PFSK-1 (cell line): ENCODE measurements at regions not wholly inside any gene's neighbourhood (a gene's known extent, or its start where the extent isn't known, plus 50 kb on each side); places are given as distances from the start of the nearest gene placed in this dataset.

Source experiments
- FOXP2 ChIP-seq: optimal IDR thresholded peaks from 2 replicates; pipeline ENCODE3; 2011; ENCODE audit warnings: borderline replicate concordance, control low read depth, inconsistent platforms; ENCODE audit not compliant: insufficient read depth; ENCODE audit errors: extremely low read length, extremely low read depth
- POLR2AphosphoS5 ChIP-seq: IDR thresholded peaks from 2 replicates; pipeline ENCODE4 v1.6.1; 2012; ENCODE audit warnings: low read depth, mild to moderate bottlenecking, control low read depth, low read length, moderate library complexity
- REST ChIP-seq, 2 experiments: IDR thresholded peaks; 2 replicates each; pipeline versions ENCODE4 v1.6.1 to v1.8.0; 2011 to 2012; ENCODE audit warnings: low read depth in 2 of 2, low read length in 2 of 2, control low read depth in 1 of 2, inconsistent platforms in 1 of 2, mild to moderate bottlenecking in 1 of 2, moderate library complexity in 1 of 2; ENCODE audit not compliant: insufficient read depth in 1 of 2
- SIN3A ChIP-seq: IDR thresholded peaks from 2 replicates; pipeline ENCODE4 v1.6.1; 2012; ENCODE audit warnings: mild to moderate bottlenecking, low read length, moderate library complexity, borderline replicate concordance; ENCODE audit not compliant: insufficient read depth
- TAF1 ChIP-seq: IDR thresholded peaks from 2 replicates; pipeline ENCODE4 v1.6.1; 2012; ENCODE audit warnings: low read length, control low read depth, borderline replicate concordance; ENCODE audit not compliant: insufficient read depth

DNA sequence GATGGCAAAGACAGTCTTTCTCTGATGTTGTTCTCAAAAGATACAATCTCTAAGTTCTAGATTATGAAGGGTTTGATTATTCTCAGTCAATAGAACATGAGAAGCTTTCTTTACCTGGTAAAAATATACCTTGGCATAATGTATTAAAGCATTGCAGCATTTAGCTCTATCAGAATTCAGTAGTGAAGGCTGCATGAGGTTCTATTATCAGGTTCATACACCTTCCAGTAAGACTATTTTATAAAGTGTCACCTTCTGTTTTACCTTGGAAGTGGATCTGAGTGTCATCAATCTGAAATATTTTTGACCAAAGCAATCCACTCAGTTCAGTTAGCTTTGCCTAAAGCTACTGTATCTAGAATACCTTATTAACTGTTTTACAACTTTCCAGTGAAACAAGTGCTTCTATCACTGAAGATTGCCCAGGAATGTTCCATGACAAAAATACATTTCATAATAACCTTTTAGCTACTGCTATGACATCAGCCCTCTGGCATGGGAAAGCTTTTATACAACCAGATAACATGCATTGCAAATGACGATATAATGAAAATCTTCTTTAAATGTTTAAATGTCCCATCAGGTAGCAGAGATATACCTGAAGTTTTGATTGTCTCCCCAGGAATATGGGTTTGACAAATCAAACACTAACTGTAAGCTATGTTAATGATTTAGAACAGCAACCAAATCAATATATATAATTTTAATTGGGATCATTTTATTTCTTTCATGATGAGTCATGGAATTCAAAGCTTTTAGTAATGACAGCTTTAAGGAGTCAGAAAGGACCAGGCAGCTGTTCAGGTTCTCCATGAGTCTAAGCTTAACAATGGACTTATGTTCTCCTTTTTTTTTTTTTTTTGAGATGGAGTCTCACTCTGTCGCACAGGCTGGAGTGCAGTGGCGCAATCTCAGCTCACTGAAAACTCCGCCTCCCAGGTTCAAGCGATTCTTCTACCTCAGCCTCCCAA is 72.2 kb downstream of the UFM1 start:
- no peak for TF ChIP-seq FOXP2
- no peak for TF ChIP-seq POLR2AphosphoS5
- no peak for TF ChIP-seq REST (IDR thresholded peaks at IDR 0.05; ENCODE audit: insufficient read depth in 1 of 2, low read depth in 2 of 2, low read length in 2 of 2)
- TF ChIP-seq TAF1, result no peak
- TF ChIP-seq SIN3A, result no peak

GRCh38 chr13:38429916-38430315 is 80.3 kb downstream of the UFM1 start:
- no peak for TF ChIP-seq SIN3A
- TF ChIP-seq POLR2AphosphoS5, result no peak
- TF ChIP-seq TAF1, result no peak
- TF ChIP-seq REST (IDR thresholded peaks at IDR 0.05; ENCODE audit: insufficient read depth in 1 of 2, low read depth in 2 of 2, low read length in 2 of 2), result no peak
- no peak for TF ChIP-seq FOXP2

- TF ChIP-seq POLR2AphosphoS5, result no peak
- TF ChIP-seq REST (IDR thresholded peaks at IDR 0.05; ENCODE audit: insufficient read depth in 1 of 2, low read depth in 2 of 2, low read length in 2 of 2), result no peak
- no peak for TF ChIP-seq SIN3A
- TF ChIP-seq TAF1, result no peak
- no peak for TF ChIP-seq FOXP2
Observed at GRCh38 chr13:38430796-38431195, 81.1 kb downstream of the UFM1 start.

- TF ChIP-seq SIN3A, result no peak
- no peak for TF ChIP-seq POLR2AphosphoS5
- TF ChIP-seq FOXP2, result no peak
- TF ChIP-seq REST (IDR thresholded peaks at IDR 0.05; ENCODE audit: insufficient read depth in 1 of 2, low read depth in 2 of 2, low read length in 2 of 2), result no peak
- TF ChIP-seq TAF1, result no peak
Observed at GRCh38 chr13:38440666-38441065, 91.0 kb downstream of the UFM1 start.
